K562 (cell line): ENCODE measurements at regions not wholly inside any gene's neighbourhood (a gene's known extent, or its start where the extent isn't known, plus 50 kb on each side); places are given as distances from the start of the nearest gene placed in this dataset.

ENCODE experiments used
- ATAC-seq: fragments of 200-7000 bp; cut with Tn5 transposase; 3 replicates; pipeline ENCODE4 v1.9.1; 2020; ENCODE audit warnings: moderate library complexity
- BruUV-seq: library from RNA; stranded (reverse); fragments of 400-500 nt; replicated peaks from 2 replicates; lab custom pipeline; 2021; lab: Mats Ljungman, UMichigan
- CTCF ChIA-PET: fragments of 300-600 bp; formaldehyde crosslinking; extraction: SDS; loops from one replicate; lab custom pipeline; 2021; ENCODE audit warnings: low intra/inter-chr PET ratio; lab: Yijun Ruan, JAX
- POLR2A ChIA-PET: fragments of 300-600, 350-650 bp; sonication (Branson Sonifier 250); formaldehyde crosslinking; extraction: SDS; loops from one replicate; lab custom pipeline; 2021; ENCODE audit warnings: antibody characterized with exemption, inconsistent platforms; lab: Yijun Ruan, JAX
- DNase-seq, 4 experiments: peaks; one replicate each; pipeline versions ENCODE4 v3.0.0 to v3.0.0-alpha.2; 2011 to 2018; ENCODE audit warnings: low spot score in 3 of 4, mixed read lengths in 3 of 4; ENCODE audit errors: extremely low read depth in 1 of 4
- FAIRE-seq: peaks from 2 replicates; lab custom pipeline; 2011; peaks lifted over from hg19 to GRCh38; lab: Jason Lieb, UNC
- H2AFZ ChIP-seq: 2 replicates; pipeline ENCODE4 v1.6.0; 2011; ENCODE audit warnings: low read depth, low read length, control low read depth, inconsistent platforms
- H3K27ac ChIP-seq: fragments of 200-600 bp; 3 replicates; pipeline ENCODE4 v1.8.0; 2011; ENCODE audit warnings: low read depth, mild to moderate bottlenecking, control low read depth, inconsistent platforms, low read length, moderate library complexity, mixed read lengths; ENCODE audit errors: extremely low read depth
- H3K27me3 ChIP-seq, 2 experiments: fragments of 300-600 bp in 1 of 2; 2 replicates in 1 of 2; 3 replicates in 1 of 2; pipeline versions ENCODE4 v1.6.0 to v1.8.0; 2011; ENCODE audit warnings: inconsistent platforms in 2 of 2, low read length in 2 of 2, mild to moderate bottlenecking in 1 of 2, mixed read lengths in 1 of 2, moderate library complexity in 1 of 2; ENCODE audit not compliant: control insufficient read depth in 2 of 2, insufficient read depth in 2 of 2
- H3K36me3 ChIP-seq: fragments of 300-600 bp; 3 replicates; pipeline ENCODE4 v1.8.0; 2011; ENCODE audit warnings: mild to moderate bottlenecking, low read length, inconsistent platforms; ENCODE audit not compliant: control insufficient read depth, insufficient read depth
- H3K4me1 ChIP-seq, 2 experiments: fragments of 200-600 bp in 1 of 2; replicated peaks in 1 of 2; 2 replicates in 1 of 2; 3 replicates in 1 of 2; pipeline versions ENCODE4 v1.5.1 to v1.8.0; 2011; ENCODE audit warnings: inconsistent platforms in 2 of 2, low read length in 2 of 2, mild to moderate bottlenecking in 1 of 2, mixed read lengths in 1 of 2, moderate library complexity in 1 of 2; ENCODE audit not compliant: control insufficient read depth in 2 of 2, insufficient read depth in 2 of 2
- H3K4me2 ChIP-seq: 2 replicates; pipeline ENCODE4 v1.6.1; 2011; ENCODE audit warnings: low read length, control low read depth, inconsistent platforms, mixed read lengths; ENCODE audit not compliant: insufficient read depth
- H3K4me3 ChIP-seq: fragments of 200-600 bp; sonication (generic), shearing (Covaris generic); 2 replicates; pipeline ENCODE4 v1.5.1; 2016; ENCODE audit warnings: control low read depth, inconsistent platforms
- H3K79me2 ChIP-seq: fragments of 200-600 bp; 3 replicates; pipeline ENCODE4 v1.8.0; 2011; ENCODE audit warnings: low read length, inconsistent platforms; ENCODE audit not compliant: control insufficient read depth, insufficient read depth
- H3K9ac ChIP-seq, 2 experiments: 2 replicates each; pipeline versions ENCODE4 v1.6.0 to v1.6.1; 2011; ENCODE audit warnings: low read depth in 2 of 2, low read length in 2 of 2, control low read depth in 1 of 2, inconsistent platforms in 1 of 2, mild to moderate bottlenecking in 1 of 2, mixed read lengths in 1 of 2; ENCODE audit not compliant: insufficient read depth in 1 of 2
- H3K9me1 ChIP-seq: one replicate; pipeline ENCODE4 v1.6.0; 2011; ENCODE audit warnings: inconsistent platforms, mild to moderate bottlenecking, low read length, moderate library complexity; ENCODE audit not compliant: control insufficient read depth, insufficient read depth
- H3K9me3 ChIP-seq: replicated peaks from 2 replicates; pipeline ENCODE4 v1.5.1; 2011; ENCODE audit warnings: low read depth, low read length, inconsistent platforms; ENCODE audit not compliant: control insufficient read depth, insufficient read depth
- H4K20me1 ChIP-seq: replicated peaks from 2 replicates; pipeline ENCODE4 v1.6.1; 2011; ENCODE audit warnings: low read length, inconsistent platforms, mixed read lengths; ENCODE audit not compliant: control insufficient read depth, insufficient read depth
- BMI1 ChIP-seq: fragments of 150-350 bp; IDR thresholded peaks from 2 replicates; pipeline ENCODE4 v1.6.1; 2014; ENCODE audit warnings: low read length
- ELK1 ChIP-seq: sonication (generic); formaldehyde crosslinking; IDR thresholded peaks from 2 replicates; pipeline ENCODE4 v1.8.1; 2022; ENCODE audit warnings: missing genetic modification reagents
- GTF2B ChIP-seq: IDR thresholded peaks from 2 replicates; pipeline ENCODE4 v1.6.1; 2011; ENCODE audit not compliant: insufficient read length; ENCODE audit errors: extremely low read depth
- IRF2 ChIP-seq: sonication (generic); formaldehyde crosslinking; IDR thresholded peaks from 2 replicates; pipeline ENCODE4 v1.8.1; 2022; ENCODE audit warnings: mild to moderate bottlenecking, missing genetic modification reagents
- MTA1 ChIP-seq: fragments of 450-650 bp; IDR thresholded peaks from 2 replicates; pipeline ENCODE4 v1.6.1; 2017; ENCODE audit warnings: borderline replicate concordance
- MXD1 ChIP-seq: fragments of 250-450 bp; sonication (Bioruptor Pico); IDR thresholded peaks from 2 replicates; pipeline ENCODE4 v1.8.0; 2021; ENCODE audit warnings: borderline replicate concordance, mild to moderate bottlenecking, moderate library complexity; ENCODE audit not compliant: poor library complexity, severe bottlenecking
- PHTF2 ChIP-seq: fragments of 250-450 bp; sonication (Bioruptor Pico); IDR thresholded peaks from 2 replicates; pipeline ENCODE4 v1.5.0; 2021; ENCODE audit warnings: mild to moderate bottlenecking
- RAD21 ChIP-seq, 2 experiments: fragments of 250-450 bp in 1 of 2; fragments of 450-650 bp in 1 of 2; sonication (Bioruptor Pico) in 1 of 2; formaldehyde crosslinking in 1 of 2; IDR thresholded peaks in 1 of 2; conservative IDR thresholded peaks in 1 of 2; 2 replicates each; pipeline versions ENCODE4 v1.4.0 to v1.8.0; 2020 to 2022; ENCODE audit warnings: mild to moderate bottlenecking in 2 of 2, moderate library complexity in 1 of 2
- RREB1 ChIP-seq: fragments of 250-450 bp; sonication (Bioruptor Pico); IDR thresholded peaks from 2 replicates; pipeline ENCODE4 v1.4.0; 2020
- YBX1 ChIP-seq: fragments of 450-650 bp; IDR thresholded peaks from 2 replicates; pipeline ENCODE4 v1.7.1; 2016; ENCODE audit warnings: mild to moderate bottlenecking
- ZNF133 ChIP-seq: fragments of 250-450 bp; sonication (Bioruptor Pico); IDR thresholded peaks from 2 replicates; pipeline ENCODE4 v1.4.0; 2020; ENCODE audit warnings: mild to moderate bottlenecking
- ZNF217 ChIP-seq: sonication (generic); formaldehyde crosslinking; IDR thresholded peaks from 2 replicates; pipeline ENCODE4 v1.8.0; 2022; ENCODE audit warnings: mild to moderate bottlenecking, missing genetic modification reagents
- ZNF280B ChIP-seq: fragments of 250-450 bp; sonication (Bioruptor Pico); IDR thresholded peaks from 2 replicates; pipeline ENCODE4 v1.5.1; 2021; ENCODE audit warnings: mild to moderate bottlenecking
- WGBS: fragments of 100-300 bp; shearing (Covaris generic); methylation state at CpG from one replicate; pipeline ENCODE4 v1.1.6; 2016; ENCODE audit warnings: low coverage, mixed read lengths; ENCODE audit not compliant: insufficient coverage; ENCODE audit errors: missing lambda C conversion rate; 5-methylcytosine and 5-hydroxymethylcytosine counted together
- in situ Hi-C: fragments of 300-500 bp; cut with MboI; formaldehyde crosslinking; loops from 4 replicates; pipeline ENCODE4 v1.15.0; 2018; ENCODE audit warnings: inconsistent platforms, mixed read lengths
- intact Hi-C: fragments of 100-400 bp; cut with micrococcal nuclease; formaldehyde crosslinking; loops from 2 replicates; pipeline ENCODE4 v1.14.2; 2022

GRCh38 chr18:70641156-70641775 is 352.4 kb downstream of the SOCS6 start:
- WGBS: 3% methylated on average over 6 of the region's 6 CpGs
- no peak overlapping the region for H3K4me3 ChIP-seq
- H3K27me3 ChIP-seq: no peaks in the 10 kb centered on the region
- DNase-seq: no peak
- POLR2A ChIA-PET: no interaction called here
- no peak for FAIRE-seq
- no peak overlapping the region for H3K27ac ChIP-seq
- no peak overlapping the region for H3K9ac ChIP-seq
- no peaks in the 10 kb centered on the region for H4K20me1 ChIP-seq
- no peak for ATAC-seq
- H2AFZ ChIP-seq: no peak overlapping the region
- H3K4me2 ChIP-seq: no peak overlapping the region
- no peaks in the 10 kb centered on the region for H3K9me1 ChIP-seq
- in situ Hi-C loops: no loop called here
- intact Hi-C loops: no loop called here
- no peaks in the 10 kb centered on the region for H3K4me1 ChIP-seq
- no peaks in the 10 kb centered on the region for H3K36me3 ChIP-seq
- H3K9me3 ChIP-seq: no peaks in the 10 kb centered on the region
- BruUV-seq: no TSS peak
- no peaks in the 10 kb centered on the region for H3K79me2 ChIP-seq
- CTCF ChIA-PET: no interaction called here
- TF ChIP-seq ZNF133 (CRISPR knock-in tag): no peak
- TF ChIP-seq IRF2 (CRISPR knock-in tag): no peak
- TF ChIP-seq PHTF2 (CRISPR knock-in tag): no peak
- no peak for TF ChIP-seq ZNF217
- TF ChIP-seq YBX1: no peak
- TF ChIP-seq MXD1 (CRISPR knock-in tag): no peak
- TF ChIP-seq RAD21 (CRISPR knock-in tag; conservative IDR thresholded peaks at IDR 0.05 in 1 of 2, IDR thresholded peaks at IDR 0.05 in 1 of 2): no peak
- TF ChIP-seq ZNF280B (CRISPR knock-in tag): no peak
- no peak for TF ChIP-seq MTA1
- no peak for TF ChIP-seq ELK1 (CRISPR knock-in tag)
- no peak for TF ChIP-seq RREB1 (CRISPR knock-in tag)
- no peak for TF ChIP-seq GTF2B
- TF ChIP-seq BMI1: no peak
